Esophagus squamous epithelium (tissue), 5 donors: ENCODE measurements at regions not wholly inside any gene's neighbourhood (a gene's known extent, or its start where the extent isn't known, plus 50 kb on each side); places are given as distances from the start of the nearest gene placed in this dataset.

Experiments used
- DNase-seq: peaks from one replicate; lab custom pipeline; 2025; lab: John Stamatoyannopoulos, UW
- H3K27ac ChIP-seq, 4 donors: fragments of 200-600 bp; sonication (generic); one replicate each; pipeline ENCODE4 v1.5.1; 2016 to 2019; ENCODE audit warnings: mild to moderate bottlenecking in 1 of 4
- H3K27me3 ChIP-seq, 4 donors: fragments of 200-600 bp; sonication (generic); 1 replicate in 3 of 4; 2 replicates in 1 of 4; pipeline versions ENCODE4 v1.5.1 to v1.6.0; 2017 to 2021; ENCODE audit warnings: antibody characterized with exemption in 1 of 4
- H3K36me3 ChIP-seq, 3 donors: fragments of 200-600 bp; sonication (generic); one replicate each; pipeline ENCODE4 v1.5.1; 2016 to 2019
- H3K4me1 ChIP-seq, 3 donors: fragments of 200-600 bp; sonication (generic); one replicate each; pipeline ENCODE4 v1.5.1; 2017 to 2019
- H3K4me3 ChIP-seq, 4 donors: fragments of 200-600 bp; sonication (generic); 1 replicate in 3 of 4; 2 replicates in 1 of 4; pipeline ENCODE4 v1.5.1; 2016 to 2019; ENCODE audit warnings: mild to moderate bottlenecking in 2 of 4, moderate library complexity in 1 of 4
- H3K9me3 ChIP-seq, 3 donors: fragments of 200-600 bp; sonication (generic); one replicate each; pipeline ENCODE4 v1.5.1; 2016 to 2019
- POLR2A ChIP-seq, 4 donors: fragments of 450-650 bp; IDR thresholded peaks; one replicate each; pipeline ENCODE4 v1.6.1; 2017; ENCODE audit warnings: antibody characterized with exemption in 4 of 4, mild to moderate bottlenecking in 4 of 4, moderate library complexity in 3 of 4
- WGBS, 2 donors: methylation state at CpG; one replicate each; pipeline ENCODE4 v1.1.5; 2018; 5-methylcytosine and 5-hydroxymethylcytosine counted together
- intact Hi-C: fragments of 100-400 bp; cut with DNase I; formaldehyde crosslinking; loops from one replicate; pipeline ENCODE4 v1.15.0; 2022
- TF ChIP-seq, protein P1 (sequence below), 6 experiments: fragments of 450-650 bp in 4 of 6; fragments of 200-600 bp in 2 of 6; sonication (generic) in 2 of 6; IDR thresholded peaks; one replicate each; pipeline ENCODE4 v1.5.1; 2016 to 2019; ENCODE audit warnings: antibody characterized with exemption in 6 of 6, mild to moderate bottlenecking in 4 of 6, moderate library complexity in 4 of 6
- donor health status: DM: yes; HTN: yes; CAD: no.

DNA sequence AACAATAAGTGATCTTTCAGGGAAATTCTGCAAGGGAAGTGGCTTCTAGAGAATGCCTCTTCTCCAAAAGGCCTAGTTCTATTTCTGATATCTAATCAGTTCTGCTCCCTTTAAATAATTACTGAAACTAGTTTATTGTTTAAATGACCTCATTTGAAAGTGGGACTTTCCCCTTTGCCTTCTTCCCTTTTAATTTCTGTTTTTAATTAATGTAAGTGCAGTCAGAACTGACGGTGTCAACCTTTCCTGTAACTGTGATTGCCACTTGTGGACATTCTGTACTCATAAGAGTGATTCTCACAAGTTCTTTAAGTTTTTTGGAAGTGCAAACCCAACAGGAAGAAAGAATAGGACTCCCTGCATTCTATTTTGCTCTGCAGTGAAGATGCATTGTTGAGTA lies 265.3 kb upstream of the PLEKHG7 start:
- DNase-seq = no peak
- 15 to 37% methylated on average over 1 of the region's 1 CpG for WGBS, 2 donors
- Histone ChIP-seq H3K4me1 (peaks cover 0 to 15% (median 8%) of the 10 kb centered on the region in 3 donors), H3K36me3 (no peaks in the 10 kb centered on the region), H3K9me3 (no peaks in the 10 kb centered on the region), H3K4me3 (no peak overlapping the region), H3K27ac (no peak overlapping the region), H3K27me3 (no peaks in the 10 kb centered on the region)
- no peak for TF ChIP-seq POLR2A (IDR thresholded peaks at IDR 0.05)
- TF ChIP-seq, protein P1, sequence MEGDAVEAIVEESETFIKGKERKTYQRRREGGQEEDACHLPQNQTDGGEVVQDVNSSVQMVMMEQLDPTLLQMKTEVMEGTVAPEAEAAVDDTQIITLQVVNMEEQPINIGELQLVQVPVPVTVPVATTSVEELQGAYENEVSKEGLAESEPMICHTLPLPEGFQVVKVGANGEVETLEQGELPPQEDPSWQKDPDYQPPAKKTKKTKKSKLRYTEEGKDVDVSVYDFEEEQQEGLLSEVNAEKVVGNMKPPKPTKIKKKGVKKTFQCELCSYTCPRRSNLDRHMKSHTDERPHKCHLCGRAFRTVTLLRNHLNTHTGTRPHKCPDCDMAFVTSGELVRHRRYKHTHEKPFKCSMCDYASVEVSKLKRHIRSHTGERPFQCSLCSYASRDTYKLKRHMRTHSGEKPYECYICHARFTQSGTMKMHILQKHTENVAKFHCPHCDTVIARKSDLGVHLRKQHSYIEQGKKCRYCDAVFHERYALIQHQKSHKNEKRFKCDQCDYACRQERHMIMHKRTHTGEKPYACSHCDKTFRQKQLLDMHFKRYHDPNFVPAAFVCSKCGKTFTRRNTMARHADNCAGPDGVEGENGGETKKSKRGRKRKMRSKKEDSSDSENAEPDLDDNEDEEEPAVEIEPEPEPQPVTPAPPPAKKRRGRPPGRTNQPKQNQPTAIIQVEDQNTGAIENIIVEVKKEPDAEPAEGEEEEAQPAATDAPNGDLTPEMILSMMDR (IDR thresholded peaks at IDR 0.05) = no peak
- intact Hi-C loops = no loop called here

DNA sequence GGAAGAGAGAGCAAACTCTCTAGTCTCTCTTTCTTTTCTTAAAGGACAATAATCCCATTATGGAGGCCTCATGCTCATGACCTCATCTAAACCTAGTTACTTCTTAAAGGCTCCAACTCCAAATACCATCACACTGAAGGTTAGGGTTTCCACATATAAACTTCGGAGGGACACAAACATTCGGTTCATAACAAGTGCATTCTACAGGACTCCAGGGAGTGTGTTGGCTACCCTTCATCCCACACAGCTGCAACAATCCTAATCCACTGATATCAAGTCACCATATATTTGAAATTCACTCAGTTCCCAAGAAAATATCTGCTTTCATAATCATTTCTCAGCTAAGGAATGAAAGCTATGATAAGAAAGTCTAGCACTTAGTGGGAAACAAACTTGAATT lies 265.9 kb upstream of the PLEKHG7 start:
- peaks cover 0 to 15% (median 8%) of the 10 kb centered on the region in 3 donors for H3K4me1 ChIP-seq
- no peak for DNase-seq
- no peak for TF ChIP-seq POLR2A (IDR thresholded peaks at IDR 0.05)
- TF ChIP-seq, protein P1 (IDR thresholded peaks at IDR 0.05) = no peak
- no peak overlapping the region for H3K4me3 ChIP-seq
- H3K36me3 ChIP-seq = no peaks in the 10 kb centered on the region
- no peaks in the 10 kb centered on the region for H3K27me3 ChIP-seq
- H3K27ac ChIP-seq = no peak overlapping the region
- intact Hi-C loops = no loop called here
- 55 to 82% methylated on average over 2 of the region's 2 CpGs for WGBS, 2 donors
- no peaks in the 10 kb centered on the region for H3K9me3 ChIP-seq

DNA sequence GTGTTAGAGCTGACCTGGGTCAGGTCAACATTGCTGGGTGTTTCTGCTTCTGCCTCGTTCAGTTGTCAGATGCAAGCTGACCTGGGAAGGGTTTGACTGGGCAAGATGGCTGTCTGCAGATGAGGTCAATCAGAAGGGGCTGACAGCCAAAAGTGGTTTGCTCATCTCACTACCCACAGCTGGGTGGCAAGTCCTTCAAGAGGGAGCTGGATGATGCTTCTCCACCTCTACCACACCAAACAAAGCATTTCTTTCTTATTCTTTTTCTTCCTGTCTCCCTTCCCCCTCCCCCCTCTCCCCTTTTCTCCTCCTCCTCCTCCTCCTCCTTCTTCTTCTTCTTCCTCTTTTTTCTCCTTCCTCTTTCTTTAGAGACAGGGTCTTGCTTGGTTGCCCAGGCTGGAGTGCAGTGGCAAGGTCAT lies 268.2 kb upstream of the PLEKHG7 start:
- Histone ChIP-seq H3K4me3 (no peak overlapping the region), H3K27me3 (no peaks in the 10 kb centered on the region), H3K27ac (no peak overlapping the region), H3K36me3 (no peaks in the 10 kb centered on the region), H3K4me1 (peaks cover 0 to 10% (median 4%) of the 10 kb centered on the region in 3 donors), H3K9me3 (no peaks in the 10 kb centered on the region)
- intact Hi-C loops = no loop called here
- TF ChIP-seq POLR2A (IDR thresholded peaks at IDR 0.05) = no peak
- TF ChIP-seq, protein P1 (IDR thresholded peaks at IDR 0.05) = no peak
- 78% methylated on average over 1 of the region's 1 CpG; no CpG with 5 or more reads in 1 of the 2 donors for WGBS, 2 donors
- DNase-seq = no peak

DNA sequence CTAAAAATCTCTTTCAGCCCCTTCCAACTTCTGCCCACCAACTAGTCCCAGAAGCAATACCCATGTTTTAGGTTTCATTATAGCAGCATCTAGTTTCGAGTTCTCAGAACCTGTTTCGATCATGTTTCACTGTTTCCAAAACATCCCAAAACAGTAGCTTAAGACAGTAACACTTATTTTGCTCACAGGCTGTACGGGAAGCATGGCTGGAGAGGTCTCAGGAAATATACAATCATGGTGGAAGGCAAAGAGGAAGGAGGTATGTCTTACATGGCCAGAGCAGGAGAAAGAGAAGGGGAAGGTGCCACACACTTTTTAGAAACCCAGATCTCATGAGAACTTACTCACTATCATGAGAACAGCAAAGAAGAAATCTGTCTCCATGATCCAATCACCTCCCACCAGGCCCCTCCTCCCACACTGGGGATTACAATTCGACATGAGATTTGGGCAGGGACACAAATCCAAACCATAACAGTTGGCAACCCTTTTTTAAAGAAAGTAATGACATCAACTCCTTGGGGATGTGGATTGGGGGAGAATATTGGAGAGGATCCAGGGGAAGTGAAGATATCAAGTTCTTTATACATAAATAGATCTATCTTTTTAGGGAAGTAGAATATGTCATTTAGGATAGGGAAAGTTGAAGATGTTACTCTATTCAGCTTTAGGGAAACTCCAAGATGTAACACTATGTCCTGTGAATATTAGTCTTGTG lies 269.9 kb upstream of the PLEKHG7 start:
- TF ChIP-seq, protein P1 (IDR thresholded peaks at IDR 0.05) = no peak
- no peak for TF ChIP-seq POLR2A (IDR thresholded peaks at IDR 0.05)
- intact Hi-C loops = no loop called here
- Histone ChIP-seq H3K9me3 (no peaks in the 10 kb centered on the region), H3K36me3 (no peaks in the 10 kb centered on the region), H3K27me3 (no peaks in the 10 kb centered on the region), H3K4me1 (no peaks in the 10 kb centered on the region), H3K27ac (no peak overlapping the region), H3K4me3 (no peak overlapping the region)
- WGBS, 2 donors = 77 to 81% methylated on average over 4 of the region's 4 CpGs
- DNase-seq = no peak

DNA sequence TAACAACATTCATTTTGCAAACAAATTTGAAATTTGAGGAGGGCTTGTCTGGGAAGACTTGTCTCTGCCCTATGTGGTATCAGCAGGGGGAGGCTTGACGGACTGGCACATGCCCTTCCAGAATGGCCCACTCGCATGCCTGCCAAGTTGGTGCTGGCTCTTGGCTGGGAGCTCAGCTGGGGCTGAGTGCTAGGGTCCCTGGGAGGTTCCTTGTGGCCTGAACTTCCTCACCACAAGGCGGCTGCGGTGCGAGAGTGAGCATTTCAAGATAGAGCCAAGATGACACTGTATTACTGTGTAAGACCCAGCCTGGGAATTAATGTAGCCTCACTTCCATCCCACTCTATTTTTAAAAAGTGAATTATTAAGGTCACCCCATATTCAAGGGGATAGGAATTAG lies 271.6 kb upstream of the PLEKHG7 start:
- DNase-seq = no peak
- intact Hi-C loops = no loop called here
- Histone ChIP-seq H3K4me3 (no peak overlapping the region), H3K9me3 (no peaks in the 10 kb centered on the region), H3K27me3 (no peaks in the 10 kb centered on the region), H3K27ac (no peak overlapping the region), H3K36me3 (no peaks in the 10 kb centered on the region), H3K4me1 (peaks cover 0 to 6% (median 0%) of the 10 kb centered on the region in 3 donors)
- WGBS, 2 donors = 86 to 87% methylated on average over 3 to 5 of the region's 5 CpGs
- TF ChIP-seq, protein P1 (IDR thresholded peaks at IDR 0.05) = no peak
- no peak for TF ChIP-seq POLR2A (IDR thresholded peaks at IDR 0.05)
